Panc1 (cell line): ENCODE measurements at regions not wholly inside any gene's neighbourhood (a gene's known extent, or its start where the extent isn't known, plus 50 kb on each side); places are given as distances from the start of the nearest gene placed in this dataset.

Source experiments
- ATAC-seq: fragments of 200-7000 bp; cut with Tn5 transposase; 2 replicates; pipeline ENCODE4 v1.9.1; 2020; ENCODE audit warnings: mild to moderate bottlenecking, moderate library complexity
- BruUV-seq: library from RNA; stranded (reverse); fragments of 400-500 nt; replicated peaks from 2 replicates; lab custom pipeline; 2021; lab: Mats Ljungman, UMichigan
- CTCF ChIA-PET: fragments of 300-600 bp; sonication (Branson Sonifier 250); formaldehyde crosslinking; loops from one replicate; lab custom pipeline; 2022; ENCODE audit warnings: antibody characterized with exemption; lab: Charles Lee
- POLR2A ChIA-PET: fragments of 300-600 bp; sonication (Branson Sonifier 250); formaldehyde crosslinking; loops from one replicate; lab custom pipeline; 2022; ENCODE audit warnings: antibody characterized with exemption; lab: Charles Lee
- DNase-seq: peaks from one replicate; pipeline ENCODE4 v3.0.0-alpha.2; 2010; ENCODE audit warnings: low read depth, low spot score
- H3K27ac ChIP-seq: 2 replicates; pipeline ENCODE4 v1.5.1; 2011; ENCODE audit warnings: mild to moderate bottlenecking, low read length, inconsistent platforms
- H3K27me3 ChIP-seq: fragments of 200-500 bp; sonication (Bioruptor generic); 2 replicates; pipeline ENCODE4 v1.6.0; 2014; ENCODE audit warnings: low read length, inconsistent platforms; ENCODE audit not compliant: control insufficient read depth, insufficient read depth
- H3K36me3 ChIP-seq: fragments of 200-500 bp; sonication (Bioruptor generic); 2 replicates; pipeline ENCODE4 v1.5.1; 2014; ENCODE audit warnings: inconsistent platforms, mild to moderate bottlenecking, low read length, moderate library complexity; ENCODE audit not compliant: control insufficient read depth, insufficient read depth
- H3K4me1 ChIP-seq: 2 replicates; pipeline ENCODE4 v1.5.1; 2011; ENCODE audit warnings: inconsistent platforms, mild to moderate bottlenecking, low read length, moderate library complexity; ENCODE audit not compliant: control insufficient read depth, insufficient read depth
- H3K4me3 ChIP-seq, 2 experiments: 2 replicates each; pipeline ENCODE4 v1.5.1; 2011 to 2012; ENCODE audit warnings: low read depth in 2 of 2, low read length in 2 of 2, mild to moderate bottlenecking in 2 of 2, inconsistent platforms in 1 of 2, moderate library complexity in 1 of 2
- H3K9me3 ChIP-seq: fragments of 200-500 bp; sonication (Bioruptor generic); 2 replicates; pipeline ENCODE4 v1.5.1; 2014; ENCODE audit warnings: low read depth, mild to moderate bottlenecking, inconsistent platforms, low read length, moderate library complexity; ENCODE audit not compliant: control insufficient read depth, insufficient read depth
- CTCF ChIP-seq: fragments of 450-650 bp; IDR thresholded peaks from 2 replicates; pipeline ENCODE4 v1.5.1; 2017; ENCODE audit warnings: mild to moderate bottlenecking
- POLR2AphosphoS5 ChIP-seq: IDR thresholded peaks from 2 replicates; pipeline ENCODE4 v1.6.1; 2012; ENCODE audit warnings: mild to moderate bottlenecking, low read depth, low read length, moderate library complexity
- REST ChIP-seq, 2 experiments: IDR thresholded peaks; 2 replicates each; pipeline ENCODE4 v1.6.1; 2011 to 2012; ENCODE audit warnings: low read depth in 2 of 2, control low read depth in 1 of 2, low read length in 1 of 2, mild to moderate bottlenecking in 1 of 2, moderate library complexity in 1 of 2; ENCODE audit not compliant: insufficient read depth in 1 of 2
- SIN3A ChIP-seq: IDR thresholded peaks from 2 replicates; pipeline ENCODE4 v1.6.1; 2012; ENCODE audit warnings: low read depth, mild to moderate bottlenecking, low read length, moderate library complexity, borderline replicate concordance; ENCODE audit not compliant: insufficient read depth
- TCF7L2 ChIP-seq: IDR thresholded peaks from 2 replicates; pipeline ENCODE4 v1.6.1; 2011; ENCODE audit warnings: mild to moderate bottlenecking, low read depth, low read length, inconsistent platforms
- in situ Hi-C: cut with HindIII; loops from 2 replicates; pipeline ENCODE4 v1.10.0; 2016; ENCODE audit warnings: low sequenced_read_pairs, low pct_unique_long_range_greater_than_20kb
- intact Hi-C: fragments of 100-400 bp; cut with micrococcal nuclease; formaldehyde crosslinking; loops from one replicate; pipeline ENCODE4 v1.10.0; 2022; ENCODE audit not compliant: unreplicated experiment

- DNase-seq: no peak
- H3K4me3 ChIP-seq: no peak overlapping the region
- intact Hi-C loops (no loop called here), in situ Hi-C loops (no loop called here)
- CTCF ChIA-PET: no interaction called here
- POLR2A ChIA-PET: no interaction called here
- H3K9me3 ChIP-seq: no peaks in the 10 kb centered on the region
- no peak overlapping the region for H3K27ac ChIP-seq
- H3K36me3 ChIP-seq: no peaks in the 10 kb centered on the region
- TF ChIP-seq CTCF (no peak), TCF7L2 (no peak), SIN3A (no peak), POLR2AphosphoS5 (no peak), REST (IDR thresholded peaks at IDR 0.05; ENCODE audit: insufficient read depth in 1 of 2, low read depth in 2 of 2, low read length in 1 of 2) (no peak)
- H3K27me3 ChIP-seq: no peaks in the 10 kb centered on the region
- H3K4me1 ChIP-seq: no peaks in the 10 kb centered on the region
- no peak for ATAC-seq
- BruUV-seq: no TSS peak
These were observed 161.8 kb downstream of the FOXO1 start for GRCh38 chr13:40504641-40505040.

GRCh38 chr13:40505196-40505595 lies 161.2 kb downstream of the FOXO1 start:
- TF ChIP-seq REST (IDR thresholded peaks at IDR 0.05; ENCODE audit: insufficient read depth in 1 of 2, low read depth in 2 of 2, low read length in 1 of 2) (no peak), TCF7L2 (no peak), POLR2AphosphoS5 (no peak), SIN3A (no peak), CTCF (no peak)
- no peak overlapping the region for H3K27ac ChIP-seq
- no peaks in the 10 kb centered on the region for H3K4me1 ChIP-seq
- H3K9me3 ChIP-seq: no peaks in the 10 kb centered on the region
- ChIA-PET POLR2A (no interaction called here), CTCF (no interaction called here)
- ATAC-seq (no peak), DNase-seq (no peak)
- no peak overlapping the region for H3K4me3 ChIP-seq
- in situ Hi-C loops: no loop called here
- BruUV-seq: no TSS peak
- H3K36me3 ChIP-seq: no peaks in the 10 kb centered on the region
- intact Hi-C loops: no loop called here
- no peaks in the 10 kb centered on the region for H3K27me3 ChIP-seq
